NB4 (cell line): ENCODE measurements at regions not wholly inside any gene's neighbourhood (a gene's known extent, or its start where the extent isn't known, plus 50 kb on each side); places are given as distances from the start of the nearest gene placed in this dataset.
"Not testable (repeated sequence)": the region's sequence is repeated elsewhere in the genome, so short reads cannot be mapped to it uniquely, and the experiment has no call there.

Source experiments
- DNase-seq: peaks from one replicate; pipeline ENCODE4 v3.0.0; 2010; ENCODE audit warnings: low read depth
- H3K4me3 ChIP-seq: one replicate; pipeline ENCODE4 v1.5.1; 2011; ENCODE audit warnings: mild to moderate bottlenecking, low read depth, low read length, moderate library complexity
- CTCF ChIP-seq: IDR thresholded peaks from one replicate; pipeline ENCODE4 v1.5.1; 2012; ENCODE audit warnings: low read depth, low read length
- MAX ChIP-seq: IDR thresholded peaks from 2 replicates; pipeline ENCODE4 v1.6.1; 2011; ENCODE audit warnings: low read depth, low read length
- MYC ChIP-seq: IDR thresholded peaks from 2 replicates; pipeline ENCODE4 v1.6.1; 2011; ENCODE audit warnings: low read depth, low read length
- POLR2A ChIP-seq: IDR thresholded peaks from 2 replicates; pipeline ENCODE4 v1.6.1; 2011; ENCODE audit warnings: mild to moderate bottlenecking; ENCODE audit not compliant: insufficient read length; ENCODE audit errors: extremely low read depth

DNA sequence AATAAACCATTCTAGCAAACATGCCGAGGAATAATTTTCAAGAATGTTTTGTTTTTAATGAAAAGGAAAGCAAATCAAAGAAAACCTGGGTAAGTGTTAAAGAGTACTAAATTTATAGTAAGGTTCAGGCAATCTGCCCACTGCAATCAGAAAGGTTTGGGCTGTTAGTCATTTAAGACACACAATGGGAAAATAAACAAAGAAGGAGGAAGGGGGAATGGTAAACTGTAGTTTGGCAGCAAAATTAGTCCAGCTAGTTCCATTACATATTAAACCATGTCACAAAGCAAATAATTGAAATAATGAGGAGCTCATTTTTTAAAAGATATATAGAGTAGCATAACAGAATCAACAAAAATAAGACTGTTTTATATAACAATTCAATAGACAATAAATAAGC lies 87.5 kb upstream of the COPS8 start:
- no peak for DNase-seq
- no peak for TF ChIP-seq CTCF
- TF ChIP-seq POLR2A = no peak
- no peak overlapping the region for H3K4me3 ChIP-seq

GRCh38 chr2:236998758-236999157 lies 86.9 kb upstream of the COPS8 start:
- TF ChIP-seq POLR2A (no peak), MAX (no peak), CTCF (no peak), MYC (no peak)
- no peak overlapping the region for H3K4me3 ChIP-seq
- no peak for DNase-seq

- no peak for TF ChIP-seq CTCF
- TF ChIP-seq MAX = no peak
- TF ChIP-seq MYC = no peak
- no peak for TF ChIP-seq POLR2A
- H3K4me3 ChIP-seq = no peak overlapping the region
- no peak for DNase-seq
Observed at GRCh38 chr2:237000481-237000880, 85.2 kb upstream of the COPS8 start.

GRCh38 chr2:237005341-237005740 lies 80.3 kb upstream of the COPS8 start:
- not testable (repeated sequence) for DNase-seq, H3K4me3 ChIP-seq

GRCh38 chr2:237011206-237011795 lies 74.4 kb upstream of the COPS8 start:
- TF ChIP-seq POLR2A = no peak
- no peak for TF ChIP-seq CTCF
- H3K4me3 ChIP-seq = no peak overlapping the region
- no peak for DNase-seq

DNA sequence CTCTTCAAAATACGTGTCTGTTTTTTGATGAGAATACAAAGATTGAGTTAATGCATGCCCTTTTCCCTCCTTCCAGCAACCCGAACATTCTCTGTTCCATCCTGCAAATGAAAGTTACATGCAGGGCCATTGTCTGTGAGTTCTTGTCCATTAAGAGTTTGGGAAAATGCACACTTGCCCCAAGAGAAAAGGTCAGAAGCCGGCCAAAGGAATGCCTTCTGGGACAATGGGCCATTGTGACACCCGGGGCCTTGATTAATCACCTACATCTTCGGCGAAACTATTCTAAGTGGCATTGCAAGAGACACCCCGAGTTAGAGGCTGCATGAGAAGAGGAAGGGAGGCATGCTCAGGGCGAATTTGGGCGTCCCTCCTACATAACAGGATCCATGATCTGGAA lies 73.7 kb upstream of the COPS8 start:
- TF ChIP-seq MYC = no peak
- TF ChIP-seq POLR2A = no peak
- TF ChIP-seq CTCF = no peak
- TF ChIP-seq MAX = no peak

More for the DNA sequence above, 73.7 kb upstream of the COPS8 start:
- no peak overlapping the region for H3K4me3 ChIP-seq
- DNase-seq = no peak
